Hematopoietic multipotent progenitor cell treated with erythropoietin and hydrocortisone succinate and interleukin-3 and kit ligand, for 4 days (in vitro differentiated cells): ENCODE measurements at regions not wholly inside any gene's neighbourhood (a gene's known extent, or its start where the extent isn't known, plus 50 kb on each side); places are given as distances from the start of the nearest gene placed in this dataset.
A peak's percentile ranks its signal among the peaks of the same experiment; 100 is the strongest.

Experiments
- DNase-seq: peaks from one replicate; pipeline ENCODE4 v3.0.0-alpha.2; 2015

DNA sequence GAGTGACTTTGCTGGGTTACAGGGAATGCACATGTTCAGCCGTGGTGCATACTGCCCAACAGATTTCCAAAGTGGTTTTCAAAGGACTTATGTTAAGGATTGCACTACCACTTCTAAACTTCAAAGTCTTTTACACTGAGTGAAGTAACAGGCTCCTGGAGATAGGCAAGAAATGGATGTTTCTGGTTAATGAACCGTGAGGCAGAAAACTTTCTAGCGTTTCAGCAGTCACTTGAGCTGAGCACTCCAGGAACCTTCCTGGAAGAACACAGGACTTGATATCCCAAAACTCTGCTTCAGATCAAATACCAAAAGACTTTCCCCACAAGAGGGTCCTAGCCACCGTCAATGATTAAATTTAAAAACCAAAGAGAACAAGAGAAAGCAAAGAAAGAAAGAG is 74.3 kb upstream of the ATP1A1 start:
- DNase-seq, result no peak

DNA sequence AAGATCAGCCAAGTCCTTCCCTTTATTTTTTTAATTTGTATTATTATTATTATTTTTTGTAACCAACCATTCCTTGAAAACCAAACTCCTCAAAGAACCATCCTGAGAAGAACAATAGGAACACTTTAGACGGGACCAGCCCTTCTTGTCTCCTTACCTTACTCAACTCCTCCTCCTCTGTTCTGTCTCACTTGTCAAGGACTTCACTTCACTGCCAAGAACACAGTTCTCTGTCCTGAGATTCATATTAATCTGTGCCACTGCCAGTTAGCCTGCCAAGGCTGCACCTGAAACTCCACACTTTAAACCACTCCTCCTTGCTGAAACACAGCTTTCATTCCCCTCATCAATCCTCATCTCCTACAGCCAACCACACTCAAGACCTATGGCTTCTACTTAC is 73.8 kb upstream of the ATP1A1 start:
- DNase-seq, result no peak

DNA sequence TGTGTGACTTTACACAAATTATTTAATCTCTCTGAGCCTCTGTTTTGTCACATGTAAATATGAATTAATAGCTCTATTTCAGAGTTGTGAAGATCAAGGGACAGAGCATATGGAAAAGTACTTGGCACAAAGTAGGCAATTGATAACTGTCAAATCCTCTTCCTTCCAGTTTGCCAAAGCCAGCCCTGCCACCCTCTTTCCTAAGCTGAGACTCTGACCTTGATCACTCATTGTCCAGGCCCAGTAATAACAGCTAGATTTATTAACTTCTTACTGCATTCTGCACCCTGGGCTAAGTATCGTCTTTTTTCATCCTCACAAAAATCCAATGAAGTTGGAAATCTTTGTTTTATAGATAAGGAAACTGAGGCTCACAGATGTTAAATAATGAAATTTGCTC is 70.8 kb upstream of the ATP1A1 start:
- DNase-seq, result no peak

DNA sequence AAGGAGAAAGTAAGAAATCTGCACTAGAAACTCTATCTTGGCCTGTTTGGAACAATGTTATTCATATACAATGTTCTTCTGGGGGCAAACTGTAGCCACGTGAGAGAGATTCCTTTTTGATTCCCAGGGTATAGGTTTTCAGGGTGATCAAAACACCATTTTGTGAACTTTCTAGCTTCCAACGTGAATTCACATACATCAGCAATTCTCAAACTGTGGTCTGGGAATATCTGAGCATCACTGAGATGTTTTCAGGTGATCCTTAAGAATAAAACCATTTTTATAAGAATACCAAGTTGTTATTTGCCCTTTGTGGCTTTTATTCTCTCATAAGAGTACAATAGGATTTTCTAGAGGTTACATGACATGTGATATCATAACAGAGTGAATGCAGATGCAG is 66.9 kb upstream of the ATP1A1 start:
- DNase-seq, result no peak

DNA sequence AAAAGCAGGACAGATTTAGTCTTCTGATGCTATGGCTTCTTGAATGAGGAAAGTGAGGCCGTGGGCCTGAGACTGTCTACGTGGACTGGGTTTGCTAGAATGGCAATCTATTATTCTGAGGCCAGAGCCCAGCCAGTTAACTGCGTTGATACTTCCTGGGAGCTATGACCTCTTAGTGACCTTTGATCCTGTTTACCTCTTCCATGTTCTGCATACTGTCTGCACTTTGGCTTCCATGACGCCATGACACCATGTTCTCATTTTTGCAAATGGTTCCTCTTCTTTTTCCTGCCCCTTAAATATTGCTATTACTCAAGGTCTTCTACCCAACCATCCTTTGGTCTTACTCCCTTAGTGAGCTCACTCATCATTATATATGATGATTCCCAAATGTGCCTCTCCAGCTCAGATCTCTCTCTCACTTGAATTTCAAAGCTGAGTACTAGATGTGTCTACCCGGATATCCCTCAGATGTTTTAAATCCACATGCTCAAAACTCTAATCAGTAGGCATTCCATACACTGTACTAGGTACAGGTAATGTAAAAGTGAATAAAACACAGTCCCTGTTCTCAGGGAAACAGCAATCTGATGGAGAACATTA is 66.1 kb upstream of the ATP1A1 start:
- no peak for DNase-seq

DNA sequence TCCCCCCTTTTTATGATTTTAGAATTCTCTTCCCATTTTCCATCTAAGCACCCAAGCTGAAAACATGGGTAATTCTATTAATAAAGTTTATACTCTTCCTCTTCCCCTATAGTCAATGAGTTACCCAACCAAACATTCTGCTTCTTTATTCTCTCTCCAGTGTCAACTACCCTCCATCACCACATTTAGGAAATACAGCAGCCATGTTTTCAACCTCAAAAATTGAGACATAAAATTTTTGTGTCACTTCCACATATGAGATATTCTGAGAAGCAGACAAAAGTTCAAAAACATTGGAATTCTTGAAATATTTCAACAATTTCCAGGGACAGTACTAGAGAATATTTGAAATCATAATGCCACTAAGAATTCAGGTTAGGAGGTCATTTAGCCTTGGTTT is 64.8 kb upstream of the ATP1A1 start:
- no peak for DNase-seq

DNA sequence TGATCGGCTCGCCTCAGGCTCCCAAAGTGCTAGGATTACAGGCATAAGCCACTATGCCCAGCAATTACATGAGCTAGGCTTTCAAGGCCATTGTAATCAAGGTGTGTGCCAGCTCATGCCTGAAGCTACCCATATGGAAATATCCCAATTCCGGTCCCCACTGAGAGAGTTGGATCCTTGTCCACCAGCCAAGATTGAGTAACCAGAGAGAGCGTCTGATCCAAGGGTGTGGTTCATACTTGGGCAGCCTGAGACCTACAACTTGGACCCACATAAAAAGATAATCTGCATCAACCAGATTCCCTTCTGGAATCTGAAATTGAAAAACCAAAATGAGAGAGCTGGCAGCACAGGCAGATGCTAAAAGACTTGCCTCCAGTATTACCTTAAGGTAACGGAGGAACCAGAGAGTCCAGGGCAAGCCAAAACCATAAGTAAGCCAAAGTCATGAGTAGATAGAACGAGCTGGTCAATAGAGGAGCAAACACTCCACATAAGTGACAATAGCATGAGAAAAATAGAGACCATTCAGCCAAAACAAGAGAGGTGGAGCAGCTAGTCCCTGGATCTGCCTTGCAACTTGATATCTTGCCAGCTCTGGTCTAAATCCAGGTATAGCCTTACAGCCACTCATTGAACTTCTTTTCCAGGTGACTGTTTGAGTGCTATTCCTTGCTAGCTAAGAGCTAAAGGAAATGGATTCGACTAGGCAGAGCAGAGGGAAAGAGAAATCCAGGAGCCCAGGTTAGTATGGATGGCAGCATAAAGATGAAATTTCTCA is 63.8 kb upstream of the ATP1A1 start:
- no peak for DNase-seq

DNA sequence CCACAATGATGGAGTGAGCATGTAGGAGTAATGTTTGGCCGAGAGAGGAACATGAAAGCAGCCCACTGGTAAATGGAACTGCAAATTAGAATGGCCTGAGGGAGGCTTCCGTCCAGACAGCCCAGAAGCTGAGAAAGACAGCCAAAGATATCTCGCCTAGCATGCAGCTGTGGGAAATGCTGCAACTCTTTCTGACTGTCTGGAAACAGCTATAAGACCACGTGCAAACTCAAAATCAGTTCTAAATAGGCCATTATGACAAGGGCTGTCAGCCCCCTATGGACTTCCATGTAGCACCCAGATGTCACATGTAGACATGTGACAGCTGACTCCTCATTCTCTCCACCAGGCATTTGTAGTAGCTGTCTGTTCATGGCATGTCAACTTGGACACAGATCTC is 62.9 kb upstream of the ATP1A1 start:
- DNase-seq, result no peak

DNA sequence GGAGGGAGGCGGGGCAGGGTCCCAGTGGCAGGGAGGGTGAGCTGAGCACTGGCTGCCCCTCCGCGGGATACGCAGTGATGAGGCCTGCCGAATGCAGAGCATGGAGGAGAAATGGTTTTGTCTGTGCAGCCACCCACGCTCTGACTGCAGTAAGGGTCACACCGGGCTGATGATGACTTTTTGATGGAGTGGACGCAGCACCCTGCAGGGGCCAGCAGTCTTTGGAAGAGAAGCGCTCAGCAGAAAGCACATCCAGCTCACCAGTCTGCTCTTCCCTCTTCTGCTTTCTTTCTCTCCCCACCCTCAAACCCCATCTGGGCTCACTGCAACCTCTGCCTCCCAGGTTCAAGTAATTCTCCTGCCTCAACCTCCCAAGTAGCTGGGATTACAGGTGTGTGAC is 61.9 kb upstream of the ATP1A1 start:
- DNase-seq, result no peak

DNA sequence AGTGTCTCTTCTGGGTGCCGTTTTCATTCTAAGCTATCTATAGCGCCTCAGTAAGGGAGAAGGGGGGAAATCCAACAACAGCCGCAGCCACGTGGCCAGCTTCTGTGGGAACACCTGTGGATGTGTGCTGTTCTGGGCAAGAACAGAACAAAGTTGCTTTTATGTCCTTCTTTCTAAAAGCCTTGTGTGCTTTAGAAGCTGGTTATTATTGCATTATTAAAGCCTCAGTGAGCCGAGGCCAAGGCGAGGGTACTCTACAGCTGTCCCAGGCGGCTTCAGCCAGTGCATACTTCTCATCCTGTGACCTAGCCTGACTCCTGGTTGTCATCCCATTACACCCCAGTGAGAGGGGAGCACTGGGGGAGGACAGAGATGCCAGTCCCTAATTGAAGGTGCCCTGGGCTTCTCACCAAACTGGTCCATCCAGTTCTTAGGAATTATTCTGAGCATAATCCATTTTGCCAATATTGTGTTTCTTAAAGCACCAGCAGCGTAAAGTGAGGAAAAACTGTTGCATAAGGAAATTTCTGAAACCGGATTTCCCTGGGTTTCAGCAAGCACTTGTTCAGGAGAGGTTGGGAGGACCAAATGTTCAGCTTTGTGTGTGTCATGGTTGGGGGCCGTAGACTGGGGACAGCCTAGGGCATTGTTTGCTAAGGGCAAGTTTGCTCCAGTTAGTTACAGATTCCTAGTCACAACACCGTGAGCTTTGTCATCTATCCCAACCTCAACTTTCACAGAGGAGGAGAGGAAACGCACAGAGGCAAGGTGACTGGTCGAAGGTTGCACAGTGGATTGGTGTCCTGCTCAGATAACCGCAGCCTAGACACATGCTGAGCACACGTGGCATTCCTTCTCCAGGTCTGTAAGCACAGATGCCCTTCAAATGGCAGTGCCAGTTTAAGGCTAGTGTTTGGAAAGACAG is 61.0 kb upstream of the ATP1A1 start:
- no peak for DNase-seq

DNA sequence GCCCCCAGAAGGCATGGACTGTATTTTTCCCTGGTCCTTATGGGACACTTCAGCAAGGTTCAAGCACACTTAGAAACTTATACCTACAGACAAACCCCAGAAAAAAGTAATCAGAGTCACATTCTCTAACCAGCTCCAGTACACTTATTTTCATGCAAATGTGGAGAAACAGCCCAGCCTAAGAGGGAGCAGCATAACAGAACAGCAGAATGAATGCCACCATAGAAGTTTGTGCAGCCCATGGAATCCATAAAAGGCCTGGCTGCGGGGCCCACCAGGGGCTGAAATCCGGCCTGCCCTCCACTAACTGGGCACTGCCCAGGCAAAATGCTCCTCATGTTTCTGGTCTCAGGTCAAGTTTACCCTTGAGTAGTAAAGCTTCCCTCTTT is 60.4 kb upstream of the ATP1A1 start:
- DNase-seq, result no peak

DNA sequence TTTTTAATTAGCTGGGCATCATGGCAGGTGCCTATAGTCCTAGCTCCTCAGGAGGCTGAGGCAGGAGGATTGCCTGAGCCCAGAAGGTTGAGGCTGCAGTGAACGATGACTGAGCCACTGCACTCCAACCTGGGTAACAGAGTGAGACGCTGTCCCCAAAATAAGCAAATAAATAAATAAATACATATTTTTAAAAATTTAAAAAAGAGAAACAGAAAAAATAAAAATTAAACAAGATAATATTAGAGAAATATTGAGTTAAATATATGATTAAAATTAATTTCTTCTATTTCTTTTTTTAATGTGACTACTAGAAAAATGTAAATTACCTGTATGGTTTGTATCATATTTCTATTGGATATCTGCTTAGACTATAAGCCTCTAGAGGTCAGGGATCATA is 59.3 kb upstream of the ATP1A1 start:
- DNase-seq, result no peak

DNA sequence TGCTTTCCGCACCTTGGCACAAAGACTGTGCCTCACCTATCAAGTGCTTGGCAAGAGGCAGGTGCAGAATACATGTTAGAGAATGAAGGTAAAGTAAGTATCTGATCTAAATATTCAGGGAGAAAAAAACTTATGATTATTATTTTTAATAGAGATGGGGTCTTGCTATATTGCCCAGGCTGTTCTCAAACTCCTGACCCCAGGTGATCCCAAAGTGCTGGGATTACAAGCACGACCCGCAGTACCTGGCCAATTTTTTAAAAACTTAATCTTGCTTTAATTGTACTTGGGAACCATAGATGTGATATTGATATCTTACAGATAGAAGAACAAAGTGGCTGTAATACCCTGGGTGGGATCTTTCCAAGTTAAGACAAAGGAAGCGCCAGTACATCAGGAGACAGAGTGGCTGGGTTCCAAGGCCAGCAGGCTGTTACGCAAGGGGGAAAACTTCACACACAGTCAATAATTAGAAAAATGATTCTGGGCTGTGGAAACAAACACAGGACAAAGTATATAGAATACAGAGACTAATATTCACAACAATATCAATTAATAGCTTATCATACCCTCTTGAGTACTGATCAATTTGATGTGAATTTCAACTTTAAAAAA is 58.6 kb upstream of the ATP1A1 start:
- no peak for DNase-seq

DNA sequence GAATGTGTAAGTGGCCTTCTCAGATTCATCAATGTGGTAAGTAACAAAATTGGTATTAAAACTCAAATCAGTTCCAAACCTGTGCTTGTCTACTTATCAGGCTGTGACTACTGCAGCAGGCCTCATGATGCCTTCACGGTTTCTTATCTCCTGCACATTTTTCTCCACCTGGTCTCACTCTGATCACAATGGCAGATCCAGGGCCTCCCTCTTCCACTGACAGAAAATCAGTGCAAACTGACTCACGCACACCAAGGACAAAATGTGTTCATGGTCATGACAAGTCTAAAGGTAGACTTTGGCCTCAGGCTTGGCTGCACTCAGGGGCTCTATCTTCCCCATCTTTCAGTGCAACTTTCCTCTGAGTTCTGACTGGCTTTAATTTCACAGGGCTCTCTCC is 56.7 kb upstream of the ATP1A1 start:
- DNase-seq, result no peak

DNA sequence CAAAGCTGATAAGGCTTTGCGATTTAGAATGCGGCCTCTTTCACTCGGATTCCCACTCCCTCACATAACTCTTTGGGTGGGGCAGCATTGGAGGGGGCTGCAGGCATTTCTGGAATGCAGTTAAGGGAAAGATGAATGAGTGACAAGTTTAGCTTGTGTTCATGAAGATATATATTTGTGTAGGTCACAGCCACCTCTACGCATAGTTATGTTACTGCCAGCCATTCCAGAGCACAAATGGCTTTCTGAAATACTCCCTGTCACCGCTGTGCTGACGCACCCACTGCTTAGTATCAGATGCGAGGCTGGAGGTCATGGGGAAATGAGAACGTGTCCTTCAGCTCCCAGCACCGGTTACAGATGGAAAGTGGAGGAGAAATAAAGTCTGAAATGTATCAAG is 54.1 kb upstream of the ATP1A1 start:
- no peak for DNase-seq

DNA sequence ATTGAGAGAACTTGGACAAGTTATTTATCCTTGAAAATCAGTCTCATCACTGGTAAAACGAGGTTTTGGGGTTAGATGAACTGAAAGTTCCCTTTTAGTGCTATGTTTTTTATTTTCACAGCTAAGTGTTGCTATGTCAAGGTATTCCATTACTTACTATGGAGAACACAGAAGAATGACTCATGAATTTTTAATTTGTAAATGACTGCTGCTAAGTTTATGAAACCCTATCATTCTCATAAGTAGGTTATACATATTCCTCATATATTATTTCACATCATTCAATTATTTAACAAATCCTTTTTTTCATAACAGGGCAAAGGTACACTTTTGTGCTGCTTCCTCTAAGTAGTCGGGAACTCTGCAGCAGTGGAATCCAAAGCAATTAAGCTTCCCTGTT is 52.2 kb upstream of the ATP1A1 start:
- no peak for DNase-seq

DNA sequence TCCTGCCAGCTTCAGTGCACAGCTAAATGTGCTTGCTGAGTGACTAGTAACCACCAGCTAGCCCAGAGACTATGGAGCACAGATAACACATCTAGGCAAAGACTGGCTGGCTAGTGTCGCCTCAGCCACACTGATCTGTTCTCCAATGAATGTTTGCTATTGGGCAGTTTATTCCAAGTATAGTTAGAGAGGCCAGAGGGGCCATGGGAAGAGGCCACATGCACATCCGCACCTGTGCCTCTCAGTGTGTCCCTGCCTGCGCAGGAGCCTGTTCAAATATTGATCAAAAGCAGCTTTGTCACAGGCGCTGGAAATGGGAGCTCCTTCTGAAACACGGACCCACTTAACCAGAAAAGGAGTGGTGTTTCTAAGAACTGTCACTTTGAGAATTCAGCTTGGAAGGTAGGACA is 51.3 kb upstream of the ATP1A1 start:
- peak; percentile 3 for DNase-seq

DNA sequence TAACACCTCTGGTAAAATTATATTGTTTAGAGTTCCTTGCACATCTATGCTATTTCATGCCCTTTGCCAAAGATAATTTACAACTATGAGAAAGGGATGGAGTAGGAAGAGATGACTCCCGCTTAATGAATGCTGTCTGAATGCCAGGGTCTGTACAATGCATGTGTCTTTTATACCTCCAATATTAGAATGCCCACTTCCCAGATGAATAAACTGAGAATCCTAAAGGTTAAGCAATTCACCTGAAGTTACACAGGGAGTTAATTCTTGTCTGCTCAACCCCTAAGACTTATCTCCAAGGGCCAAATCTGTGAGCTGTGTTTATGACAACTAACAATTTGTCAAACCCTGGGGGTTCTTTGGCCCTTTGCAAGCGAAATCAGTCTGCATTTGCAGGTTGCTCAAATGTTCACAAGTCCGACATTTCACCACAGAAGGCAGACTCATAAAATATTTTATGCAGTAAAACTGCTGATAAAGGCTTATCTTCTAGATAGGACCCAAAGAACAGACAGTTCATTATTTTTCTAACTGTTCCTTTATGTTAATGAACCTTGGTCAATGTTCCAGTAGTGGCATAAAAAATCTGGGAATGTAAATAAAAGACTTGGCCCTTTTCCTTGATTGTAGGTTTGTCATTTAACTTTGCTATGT is 50.2 kb upstream of the ATP1A1 start:
- no peak for DNase-seq
